HG02588 (cell line): ENCODE measurements at regions not wholly inside any gene's neighbourhood (a gene's known extent, or its start where the extent isn't known, plus 50 kb on each side); places are given as distances from the start of the nearest gene placed in this dataset.

ENCODE experiments used
- ATAC-seq: cut with Tn5 transposase; IDR thresholded peaks from one replicate; pipeline ENCODE4 v1.9.1; 2021; ENCODE audit warnings: mild to moderate bottlenecking, moderate library complexity; ENCODE audit not compliant: unreplicated experiment

- no peak for ATAC-seq
These were observed 506.5 kb downstream of the TCERG1L start for GRCh38 chr10:130804778-130805634.

- ATAC-seq: no peak
These were observed 505.9 kb downstream of the TCERG1L start for GRCh38 chr10:130805635-130806030.

- ATAC-seq: no peak
These were observed 505.1 kb downstream of the TCERG1L start for GRCh38 chr10:130806426-130806825.

DNA sequence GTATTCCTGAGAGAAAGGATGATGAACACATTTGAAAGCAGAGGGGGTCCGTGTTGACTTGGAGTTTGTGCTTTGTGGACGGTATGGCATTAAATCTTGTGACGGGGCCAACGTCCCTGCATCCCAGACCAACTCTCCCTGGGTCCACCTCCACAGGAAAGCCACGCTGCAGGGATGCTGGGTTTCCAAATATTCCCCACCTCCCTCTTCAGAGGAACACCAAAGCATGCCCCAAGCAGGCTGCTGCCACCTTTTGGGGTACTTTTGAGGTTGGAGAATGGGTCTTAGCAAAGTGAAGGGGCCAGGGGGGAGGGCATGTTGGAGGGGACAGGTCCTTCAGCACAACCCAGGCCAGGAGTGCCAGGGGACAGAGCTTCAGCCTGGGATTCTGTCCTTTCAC is 504.4 kb downstream of the TCERG1L start:
- no peak for ATAC-seq

DNA sequence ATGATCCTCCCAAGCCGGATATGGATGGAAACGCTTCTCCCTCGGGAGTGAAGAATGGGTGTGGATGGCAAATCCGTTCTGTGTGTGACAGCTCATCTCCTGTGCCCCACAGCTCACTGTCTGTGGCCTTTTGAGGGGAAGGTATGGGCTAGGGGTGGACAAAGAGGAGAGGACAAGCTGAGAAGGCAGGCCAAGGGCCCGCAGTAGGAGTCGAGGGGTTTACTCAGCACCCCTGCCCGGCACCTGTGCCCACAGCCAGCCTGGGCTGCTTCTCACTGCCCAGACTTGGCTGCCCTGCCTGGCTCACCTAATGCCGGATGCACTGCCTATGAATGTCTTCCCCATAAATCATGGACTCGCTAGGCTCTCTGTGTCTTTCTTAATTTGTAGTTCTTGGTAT is 503.8 kb downstream of the TCERG1L start:
- ATAC-seq: no peak

GRCh38 chr10:130808243-130808642 is 503.3 kb downstream of the TCERG1L start:
- no peak for ATAC-seq

- ATAC-seq: no peak
These were observed 502.8 kb downstream of the TCERG1L start for GRCh38 chr10:130808686-130809085.

DNA sequence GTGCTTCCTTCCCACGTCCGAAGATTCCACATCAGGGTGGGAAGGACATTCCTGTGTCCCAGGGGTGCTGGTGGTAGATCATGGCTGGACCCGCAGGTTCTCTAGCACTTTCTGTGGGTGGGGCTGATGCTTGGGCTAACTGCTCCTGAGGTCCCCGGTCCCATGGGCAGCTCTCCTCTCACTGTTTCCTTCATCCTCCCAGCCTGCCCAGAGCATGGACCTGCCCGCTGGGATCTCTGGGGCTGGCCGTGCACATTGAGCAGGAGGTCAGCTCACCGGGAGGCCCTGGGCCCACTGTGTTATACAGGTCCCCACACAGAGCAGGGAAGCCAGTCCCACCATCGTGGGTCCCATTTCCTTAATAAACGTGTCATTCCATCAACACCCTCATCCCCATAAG is 502.3 kb downstream of the TCERG1L start:
- ATAC-seq: no peak

GRCh38 chr10:130809761-130810515 is 501.6 kb downstream of the TCERG1L start:
- no peak for ATAC-seq

DNA sequence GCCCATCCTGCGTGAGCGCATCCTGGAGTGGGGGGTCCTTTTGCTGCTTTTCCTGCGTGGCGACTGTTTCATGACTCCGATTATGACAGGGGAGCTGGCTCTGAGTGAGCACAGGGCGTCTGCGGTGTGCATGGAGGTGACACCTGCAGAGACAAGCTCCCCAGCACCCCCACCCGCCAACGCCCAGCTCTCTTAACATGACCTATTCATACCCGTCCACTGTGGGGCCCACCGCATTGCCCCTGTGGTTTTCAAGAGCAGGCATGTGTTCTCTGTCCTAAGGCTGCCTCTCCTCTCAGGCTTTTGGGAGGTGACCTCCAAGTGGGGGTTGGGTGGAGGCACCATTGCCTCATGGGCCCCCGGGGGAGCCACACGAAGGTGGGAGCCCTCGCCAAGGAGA is 500.7 kb downstream of the TCERG1L start:
- no peak for ATAC-seq

- ATAC-seq: no peak
These were observed 499.0 kb downstream of the TCERG1L start for GRCh38 chr10:130812381-130813148.

GRCh38 chr10:130814610-130815009 is 496.9 kb downstream of the TCERG1L start:
- ATAC-seq: no peak

DNA sequence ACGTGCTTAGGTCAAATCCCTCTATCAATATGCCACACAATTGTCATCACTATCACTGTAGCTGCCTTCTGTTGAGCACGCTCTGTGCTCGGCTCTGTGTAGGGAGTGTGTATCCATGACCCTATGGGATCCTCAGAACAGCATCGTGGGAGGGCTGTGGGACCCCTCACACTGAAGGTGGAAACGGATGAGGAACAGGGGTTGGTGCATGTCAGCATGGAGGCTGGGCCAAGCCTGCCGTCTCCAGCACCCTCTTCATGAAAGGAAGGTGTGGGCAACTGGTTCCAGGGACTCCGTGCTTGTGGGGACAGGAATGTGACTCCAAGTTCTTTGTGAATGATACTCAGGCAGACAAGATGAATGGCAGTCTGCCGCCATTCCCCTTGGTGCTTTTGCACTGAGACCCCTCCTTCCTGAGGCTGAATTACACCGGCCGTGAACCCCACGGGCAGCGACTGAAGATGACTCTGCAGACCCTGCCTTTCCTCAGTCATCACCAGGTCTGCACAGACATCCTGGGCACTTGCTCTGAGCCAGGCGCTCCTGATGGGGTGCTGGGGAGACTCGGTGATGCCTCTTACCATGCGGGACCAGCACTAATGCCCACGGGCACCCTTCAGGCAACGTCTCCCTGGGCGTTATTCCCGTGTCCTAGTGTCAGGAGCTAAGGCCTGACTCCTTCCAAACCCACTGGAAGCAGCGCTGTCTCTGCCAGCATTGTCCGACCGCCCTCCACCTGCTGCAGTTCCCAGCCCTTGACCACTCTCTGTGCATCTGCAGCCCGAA is 495.2 kb downstream of the TCERG1L start:
- ATAC-seq: no peak

DNA sequence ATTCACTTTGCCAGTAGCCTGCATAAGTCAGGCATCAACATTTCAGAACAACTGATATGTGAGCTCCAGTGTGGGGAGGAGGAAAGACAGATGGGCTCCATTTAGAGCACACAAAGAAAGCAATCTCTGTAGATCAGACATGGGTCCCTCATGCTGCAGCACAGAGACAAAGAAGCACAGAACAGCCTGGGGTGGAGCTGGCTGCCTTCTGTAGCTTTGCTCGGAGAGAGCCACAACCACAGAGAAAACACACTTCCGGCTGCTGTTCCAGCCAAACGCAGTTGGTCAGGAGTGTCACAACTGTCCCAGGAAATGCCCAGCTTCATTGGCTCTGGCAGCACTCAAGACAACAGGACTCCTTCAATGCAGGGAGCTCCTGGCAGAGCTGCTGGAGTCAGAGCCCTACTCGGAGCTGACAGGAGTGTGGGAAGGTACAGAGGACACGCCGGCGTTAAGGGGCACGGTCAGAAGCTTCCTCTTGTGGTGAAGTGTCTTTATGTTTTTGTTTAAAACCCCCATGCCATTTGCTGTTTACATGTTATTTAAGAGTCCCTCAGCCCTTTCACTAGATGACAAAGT is 494.4 kb downstream of the TCERG1L start:
- no peak for ATAC-seq

- no peak for ATAC-seq
These were observed 493.8 kb downstream of the TCERG1L start for GRCh38 chr10:130817674-130818073.

DNA sequence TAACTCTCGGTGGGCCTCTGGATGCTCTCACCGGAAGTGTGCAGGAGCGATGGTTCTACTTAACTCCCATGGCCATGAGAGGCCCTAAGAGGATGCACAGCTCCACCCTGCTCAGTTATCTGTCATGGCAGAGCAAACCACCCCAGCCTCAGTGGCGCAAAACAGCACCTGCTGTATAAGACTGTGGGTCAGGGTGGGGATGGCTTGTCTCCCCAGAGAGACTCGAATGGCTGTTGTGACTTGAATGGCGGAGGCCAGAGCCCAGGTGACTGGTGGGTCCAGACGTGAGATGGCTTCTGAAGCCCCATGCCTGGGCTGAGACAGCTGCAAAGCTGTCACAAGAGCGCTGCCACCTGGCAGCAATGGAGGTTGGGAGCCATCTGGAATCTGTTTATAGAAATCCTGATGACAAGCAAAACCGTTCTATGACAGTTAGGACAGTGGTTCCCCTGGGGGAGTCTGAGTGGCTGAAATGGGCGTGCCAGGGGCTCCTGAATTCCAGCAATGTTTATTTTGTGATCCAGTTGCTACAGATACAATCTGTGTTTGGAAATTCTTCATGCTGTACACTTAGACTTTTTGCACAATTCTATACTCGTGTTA is 490.5 kb downstream of the TCERG1L start:
- no peak for ATAC-seq

DNA sequence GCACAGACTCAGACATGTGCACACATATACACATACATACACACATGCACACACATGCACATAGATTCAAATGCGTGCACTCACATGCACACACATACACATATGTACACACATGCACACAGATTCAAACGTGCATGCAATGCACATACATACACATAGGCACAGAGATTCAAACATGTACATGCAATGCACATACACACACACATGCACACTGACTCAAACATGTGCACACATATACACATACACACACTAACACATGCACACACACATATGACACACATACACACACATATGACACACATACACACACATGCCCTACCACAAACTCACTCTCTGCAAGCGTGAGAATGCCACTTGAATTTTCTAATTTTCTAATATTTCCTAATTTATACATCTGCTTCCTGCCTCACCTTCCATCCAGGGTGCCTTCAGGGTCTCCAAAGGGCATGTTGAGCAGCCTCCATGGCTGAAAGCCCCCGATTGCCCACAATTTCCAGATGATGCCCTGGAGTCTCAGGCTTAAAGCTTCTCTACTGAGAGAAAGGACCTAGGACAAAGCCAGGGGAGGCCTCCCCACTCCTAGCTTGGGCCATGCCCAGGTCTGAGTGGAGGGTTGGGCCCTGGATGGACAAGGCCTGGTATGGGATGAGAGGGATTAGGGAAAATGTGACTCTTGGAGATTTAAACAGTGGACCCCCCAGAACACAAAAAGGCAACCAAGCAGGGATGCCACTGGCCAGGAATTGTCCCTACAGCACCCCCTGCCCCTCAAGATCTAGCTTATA is 487.1 kb downstream of the TCERG1L start:
- ATAC-seq: no peak

GRCh38 chr10:130833596-130833995 is 477.9 kb downstream of the TCERG1L start:
- ATAC-seq: no peak

GRCh38 chr10:130834170-130834569 is 477.4 kb downstream of the TCERG1L start:
- ATAC-seq: no peak
